ENCODE measurements at regions not wholly inside any gene's neighbourhood (a gene's known extent, or its start where the extent isn't known, plus 50 kb on each side); places are given as distances from the start of the nearest gene placed in this dataset.

GRCh38 chr2:79260848-79261247 lies 101.3 kb upstream of the REG3A start:
- Histone ChIP-seq H3K79me2 (replicated peaks; ENCODE audit: insufficient read depth) (no peaks in the 10 kb centered on the region), H3K27ac (ENCODE audit: low read depth) (no peak overlapping the region), H2AFZ (no peak overlapping the region), H4K20me1 (replicated peaks; ENCODE audit: insufficient read depth) (no peaks in the 10 kb centered on the region), H3F3A (replicated peaks; ENCODE audit: low read depth) (no peaks in the 10 kb centered on the region), H3K9me2 (ENCODE audit: insufficient read depth) (peaks cover 16% of the 10 kb centered on the region; the same call in 1 of the 2 replicates), H3K4me1 (ENCODE audit: insufficient read depth) (no peaks in the 10 kb centered on the region), H3K27me3 (ENCODE audit: insufficient read depth) (no peaks in the 10 kb centered on the region), H3K4me3 (no peak overlapping the region), H3K36me3 (ENCODE audit: insufficient read depth) (no peaks in the 10 kb centered on the region), H3K4me2 (no peak overlapping the region)
- no peak overlapping the region for H3K27ac Mint-ChIP-seq
- TF ChIP-seq ETS1 (IDR thresholded peaks at IDR 0.05), result no peak
- TF ChIP-seq CTCF (conservative IDR thresholded peaks at IDR 0.05; ENCODE audit: low read depth in 2 of 2), result no peak
- no peak for TF ChIP-seq ZNF331 (CRISPR knock-in tag; IDR thresholded peaks at IDR 0.05; ENCODE audit: low read depth)
- TF ChIP-seq ZNF114 (CRISPR knock-in tag; IDR thresholded peaks at IDR 0.05), result no peak
- H3K9me3 Mint-ChIP-seq, result no peaks in the 10 kb centered on the region
- peaks cover 1% of the 10 kb centered on the region for H3K27me3 Mint-ChIP-seq (ENCODE audit: insufficient read depth, low read depth, poor library complexity)
- no peak overlapping the region for H3K4me3 Mint-ChIP-seq
- H3K4me1 Mint-ChIP-seq, result no peaks in the 10 kb centered on the region
- no peaks in the 10 kb centered on the region for H3K36me3 Mint-ChIP-seq (ENCODE audit: low read depth)
- ATAC-seq, result no peak
- DNase-seq (ENCODE audit: low spot score), result no peak

- Mint-ChIP-seq H3K27me3 (ENCODE audit: insufficient read depth, low read depth, poor library complexity) (peaks cover 1% of the 10 kb centered on the region), H3K36me3 (ENCODE audit: low read depth) (no peaks in the 10 kb centered on the region), H3K9me3 (no peaks in the 10 kb centered on the region), H3K27ac (no peak overlapping the region), H3K4me1 (no peaks in the 10 kb centered on the region), H3K4me3 (no peak overlapping the region)
- Histone ChIP-seq H3F3A (replicated peaks; ENCODE audit: low read depth) (no peaks in the 10 kb centered on the region), H3K9me2 (ENCODE audit: insufficient read depth) (peaks cover 16% of the 10 kb centered on the region; the same call in 1 of the 2 replicates), H3K4me1 (ENCODE audit: insufficient read depth) (no peaks in the 10 kb centered on the region), H3K36me3 (ENCODE audit: insufficient read depth) (no peaks in the 10 kb centered on the region), H3K27me3 (ENCODE audit: insufficient read depth) (no peaks in the 10 kb centered on the region), H3K4me2 (no peak overlapping the region), H3K27ac (ENCODE audit: low read depth) (no peak overlapping the region), H3K79me2 (replicated peaks; ENCODE audit: insufficient read depth) (no peaks in the 10 kb centered on the region), H3K4me3 (no peak overlapping the region), H4K20me1 (replicated peaks; ENCODE audit: insufficient read depth) (no peaks in the 10 kb centered on the region; the same call in 1 of the 2 replicates), H2AFZ (no peak overlapping the region; the same call in 1 of the 2 replicates)
- DNase-seq (ENCODE audit: low spot score) (no peak), ATAC-seq (no peak)
- TF ChIP-seq EZH2 (IDR thresholded peaks at IDR 0.05; ENCODE audit: low read depth, unreplicated experiment), result no peak
- TF ChIP-seq REST (IDR thresholded peaks at IDR 0.05; ENCODE audit: unreplicated experiment), result no peak
Observed at GRCh38 chr2:79259959-79260358, 100.4 kb upstream of the REG3A start.
